Muscle layer of colon (tissue), 2 donors: ENCODE measurements at regions not wholly inside any gene's neighbourhood (a gene's known extent, or its start where the extent isn't known, plus 50 kb on each side); places are given as distances from the start of the nearest gene placed in this dataset.
"Not testable (repeated sequence)": the region's sequence is repeated elsewhere in the genome, so short reads cannot be mapped to it uniquely, and the experiment has no call there.

Source experiments
- H3K27ac ChIP-seq: one replicate; pipeline ENCODE4 v1.7.0; 2013; ENCODE audit warnings: low read depth, mild to moderate bottlenecking, low read length, moderate library complexity
- H3K27me3 ChIP-seq, 2 donors: one replicate each; pipeline ENCODE4 v1.7.0; 2013; ENCODE audit warnings: low read length in 2 of 2, mild to moderate bottlenecking in 2 of 2; ENCODE audit not compliant: insufficient read depth in 2 of 2, control insufficient read depth in 1 of 2
- H3K36me3 ChIP-seq: one replicate; pipeline ENCODE4 v1.7.0; 2013; ENCODE audit warnings: mild to moderate bottlenecking, low read length; ENCODE audit not compliant: insufficient read depth
- H3K4me1 ChIP-seq: one replicate; pipeline ENCODE4 v1.7.0; 2013; ENCODE audit warnings: mild to moderate bottlenecking, low read length; ENCODE audit not compliant: insufficient read depth
- H3K4me3 ChIP-seq, 2 donors: one replicate each; pipeline ENCODE4 v1.7.0; 2013; ENCODE audit warnings: low read length in 2 of 2, low read depth in 1 of 2, mild to moderate bottlenecking in 1 of 2, moderate library complexity in 1 of 2
- H3K9ac ChIP-seq: one replicate; pipeline ENCODE4 v1.7.0; 2013; ENCODE audit warnings: low read length
- H3K9me3 ChIP-seq: one replicate; pipeline ENCODE4 v1.7.0; 2013; ENCODE audit warnings: mild to moderate bottlenecking, low read length
- donor health status: abdominal sarcoma.
- donor health status: Adenocarcinoma of cecum.

GRCh38 chr12:11446372-11446771 lies 51.0 kb upstream of the PRB2 start:
- H3K4me1 ChIP-seq = no peaks in the 10 kb centered on the region
- no peak overlapping the region for H3K4me3 ChIP-seq
- no peaks in the 10 kb centered on the region for H3K9me3 ChIP-seq
- no peak overlapping the region for H3K9ac ChIP-seq
- H3K36me3 ChIP-seq = no peaks in the 10 kb centered on the region
- no peaks in the 10 kb centered on the region for H3K27me3 ChIP-seq
- H3K27ac ChIP-seq = no peak overlapping the region

GRCh38 chr12:11457996-11458645 lies 62.8 kb upstream of the PRB2 start:
- Histone ChIP-seq H3K27me3 (no peaks in the 10 kb centered on the region), H3K27ac (no peak overlapping the region), H3K9ac (no peak overlapping the region), H3K4me3 (no peak overlapping the region), H3K36me3 (no peaks in the 10 kb centered on the region), H3K4me1 (no peaks in the 10 kb centered on the region), H3K9me3 (no peaks in the 10 kb centered on the region)

GRCh38 chr12:11460343-11461023 lies 65.1 kb upstream of the PRB2 start:
- H3K9ac ChIP-seq = no peak overlapping the region
- no peak overlapping the region for H3K27ac ChIP-seq
- H3K4me3 ChIP-seq = no peak overlapping the region
- H3K27me3 ChIP-seq = no peaks in the 10 kb centered on the region
- no peaks in the 10 kb centered on the region for H3K9me3 ChIP-seq
- H3K36me3 ChIP-seq = no peaks in the 10 kb centered on the region
- H3K4me1 ChIP-seq = no peaks in the 10 kb centered on the region

- no peak overlapping the region for H3K9ac ChIP-seq
These were observed 66.1 kb upstream of the PRB2 start for GRCh38 chr12:11461433-11461832.

GRCh38 chr12:11477110-11477509 lies 81.7 kb upstream of the PRB2 start:
- Histone ChIP-seq H3K9me3 (no peaks in the 10 kb centered on the region), H3K27ac (no peak overlapping the region), H3K4me1 (no peaks in the 10 kb centered on the region), H3K27me3 (no peaks in the 10 kb centered on the region), H3K4me3 (no peak overlapping the region), H3K36me3 (no peaks in the 10 kb centered on the region), H3K9ac (no peak overlapping the region)

More at GRCh38 chr12:11461433-11461832, 66.1 kb upstream of the PRB2 start:
- Histone ChIP-seq H3K36me3 (no peaks in the 10 kb centered on the region), H3K4me3 (no peak overlapping the region), H3K27me3 (no peaks in the 10 kb centered on the region), H3K27ac (no peak overlapping the region), H3K4me1 (no peaks in the 10 kb centered on the region), H3K9me3 (no peaks in the 10 kb centered on the region)

GRCh38 chr12:11482955-11483354 lies 87.6 kb upstream of the PRB2 start:
- Histone ChIP-seq H3K27me3 (no peaks in the 10 kb centered on the region), H3K27ac (no peak overlapping the region)

GRCh38 chr12:11486623-11487444 lies 91.5 kb upstream of the PRB2 start:
- no peak overlapping the region for H3K9ac ChIP-seq
- H3K4me1 ChIP-seq = no peaks in the 10 kb centered on the region
- no peaks in the 10 kb centered on the region for H3K36me3 ChIP-seq
- H3K27me3 ChIP-seq = no peaks in the 10 kb centered on the region
- no peak overlapping the region for H3K27ac ChIP-seq
- no peaks in the 10 kb centered on the region for H3K9me3 ChIP-seq
- H3K4me3 ChIP-seq = no peak overlapping the region

More at GRCh38 chr12:11482955-11483354, 87.6 kb upstream of the PRB2 start:
- H3K4me1 ChIP-seq = no peaks in the 10 kb centered on the region
- H3K36me3 ChIP-seq = no peaks in the 10 kb centered on the region
- H3K9ac ChIP-seq = no peak overlapping the region
- H3K9me3 ChIP-seq = no peaks in the 10 kb centered on the region
- H3K4me3 ChIP-seq = no peak overlapping the region

- Histone ChIP-seq H3K36me3 (no peaks in the 10 kb centered on the region), H3K27ac (no peak overlapping the region), H3K27me3 (no peaks in the 10 kb centered on the region), H3K4me3 (no peak overlapping the region), H3K9me3 (no peaks in the 10 kb centered on the region), H3K4me1 (no peaks in the 10 kb centered on the region), H3K9ac (no peak overlapping the region)
These were observed 100.9 kb upstream of the PRB2 start for GRCh38 chr12:11496157-11496851.

GRCh38 chr12:11497438-11497837 lies 102.1 kb upstream of the PRB2 start:
- H3K27me3 ChIP-seq = peaks cover 0 to 6% of the 10 kb centered on the region in 2 donors
- no peak overlapping the region for H3K4me3 ChIP-seq
- no peaks in the 10 kb centered on the region for H3K36me3 ChIP-seq
- H3K27ac ChIP-seq = no peak overlapping the region
- H3K9me3 ChIP-seq = no peaks in the 10 kb centered on the region
- no peaks in the 10 kb centered on the region for H3K4me1 ChIP-seq
- H3K9ac ChIP-seq = no peak overlapping the region

GRCh38 chr12:11497995-11498394 lies 102.6 kb upstream of the PRB2 start:
- H3K4me3 ChIP-seq = no peak overlapping the region
- H3K4me1 ChIP-seq = no peaks in the 10 kb centered on the region
- no peaks in the 10 kb centered on the region for H3K9me3 ChIP-seq
- H3K27ac ChIP-seq = no peak overlapping the region
- H3K9ac ChIP-seq = no peak overlapping the region
- peaks cover 0 to 6% of the 10 kb centered on the region in 2 donors for H3K27me3 ChIP-seq
- no peaks in the 10 kb centered on the region for H3K36me3 ChIP-seq

GRCh38 chr12:11498574-11498973 lies 103.2 kb upstream of the PRB2 start:
- H3K27me3 ChIP-seq, H3K9me3 ChIP-seq, H3K4me1 ChIP-seq, H3K9ac ChIP-seq, H3K4me3 ChIP-seq, H3K36me3 ChIP-seq, H3K27ac ChIP-seq: not testable (repeated sequence)
